ENCODE measurements at regions not wholly inside any gene's neighbourhood (a gene's known extent, or its start where the extent isn't known, plus 50 kb on each side); places are given as distances from the start of the nearest gene placed in this dataset.
"Not testable (repeated sequence)": the region's sequence is repeated elsewhere in the genome, so short reads cannot be mapped to it uniquely, and the experiment has no call there.

GRCh38 chr5:68054638-68055037 lies 160.9 kb upstream of the PIK3R1 start:
- Histone ChIP-seq H3K27ac (ENCODE audit: poor library complexity, severe bottlenecking) (no peak overlapping the region), H3K4me1 (ENCODE audit: insufficient read depth, poor library complexity, severe bottlenecking) (no peaks in the 10 kb centered on the region)
- no peak for DNase-seq (ENCODE audit: low spot score)

GRCh38 chr5:68053202-68053601 lies 162.4 kb upstream of the PIK3R1 start:
- peak; percentile 51; the same call in 2 of the 3 replicates for ATAC-seq (ENCODE audit: low read depth)
- Histone ChIP-seq H3K4me1 (ENCODE audit: insufficient read depth, poor library complexity, severe bottlenecking) (no peaks in the 10 kb centered on the region), H3K36me3 (ENCODE audit: low read depth) (no peaks in the 10 kb centered on the region), H3K4me3 (ENCODE audit: severe bottlenecking) (no peak overlapping the region), H3K27me3 (ENCODE audit: insufficient read depth, poor library complexity, severe bottlenecking) (no peaks in the 10 kb centered on the region), H3K27ac (ENCODE audit: poor library complexity, severe bottlenecking) (no peak overlapping the region), H3K9me3 (ENCODE audit: severe bottlenecking) (no peaks in the 10 kb centered on the region)
- no peak for DNase-seq (ENCODE audit: low spot score)
- no peak for TF ChIP-seq CTCF (IDR thresholded peaks at IDR 0.05; ENCODE audit: poor library complexity, severe bottlenecking)

More at GRCh38 chr5:68054638-68055037, 160.9 kb upstream of the PIK3R1 start:
- no peak for ATAC-seq (ENCODE audit: low read depth)
- Histone ChIP-seq H3K9me3 (ENCODE audit: severe bottlenecking) (no peaks in the 10 kb centered on the region), H3K36me3 (ENCODE audit: low read depth) (no peaks in the 10 kb centered on the region), H3K27me3 (ENCODE audit: insufficient read depth, poor library complexity, severe bottlenecking) (no peaks in the 10 kb centered on the region), H3K4me3 (ENCODE audit: severe bottlenecking) (no peak overlapping the region)
- TF ChIP-seq CTCF (IDR thresholded peaks at IDR 0.05; ENCODE audit: poor library complexity, severe bottlenecking), result no peak

- Histone ChIP-seq H3K4me1 (ENCODE audit: insufficient read depth, poor library complexity, severe bottlenecking) (peaks cover 5% of the 10 kb centered on the region), H3K36me3 (ENCODE audit: low read depth) (no peaks in the 10 kb centered on the region), H3K27ac (ENCODE audit: poor library complexity, severe bottlenecking) (no peak overlapping the region), H3K27me3 (ENCODE audit: insufficient read depth, poor library complexity, severe bottlenecking) (no peaks in the 10 kb centered on the region), H3K9me3 (ENCODE audit: severe bottlenecking) (peaks cover 10% of the 10 kb centered on the region), H3K4me3 (ENCODE audit: severe bottlenecking) (no peak overlapping the region)
- TF ChIP-seq CTCF (IDR thresholded peaks at IDR 0.05; ENCODE audit: poor library complexity, severe bottlenecking), result no peak
- DNase-seq (ENCODE audit: low spot score) (no peak), ATAC-seq (ENCODE audit: low read depth) (no peak)
Measured at GRCh38 chr5:68049053-68049713, 166.4 kb upstream of the PIK3R1 start.

DNA sequence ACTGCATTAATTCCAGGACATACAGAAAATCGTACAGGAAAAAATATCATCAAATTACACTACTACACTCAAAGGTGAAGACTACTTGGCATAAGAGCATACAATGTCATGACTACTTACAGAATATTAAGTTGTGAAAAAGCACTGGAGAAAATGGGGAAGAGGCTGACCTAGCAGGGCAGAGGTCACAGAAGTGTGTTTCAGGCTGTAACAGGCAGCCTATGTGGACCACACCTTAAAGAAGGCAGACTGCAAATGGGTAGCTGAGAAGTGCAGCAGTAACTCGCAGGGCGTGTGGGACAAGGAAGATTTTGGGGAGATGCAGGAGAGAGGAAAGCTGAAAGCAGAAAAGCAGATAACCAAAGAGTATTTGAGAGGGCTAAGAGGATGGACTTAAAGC lies 167.0 kb upstream of the PIK3R1 start:
- peaks cover 10% of the 10 kb centered on the region for H3K9me3 ChIP-seq (ENCODE audit: severe bottlenecking)

DNA sequence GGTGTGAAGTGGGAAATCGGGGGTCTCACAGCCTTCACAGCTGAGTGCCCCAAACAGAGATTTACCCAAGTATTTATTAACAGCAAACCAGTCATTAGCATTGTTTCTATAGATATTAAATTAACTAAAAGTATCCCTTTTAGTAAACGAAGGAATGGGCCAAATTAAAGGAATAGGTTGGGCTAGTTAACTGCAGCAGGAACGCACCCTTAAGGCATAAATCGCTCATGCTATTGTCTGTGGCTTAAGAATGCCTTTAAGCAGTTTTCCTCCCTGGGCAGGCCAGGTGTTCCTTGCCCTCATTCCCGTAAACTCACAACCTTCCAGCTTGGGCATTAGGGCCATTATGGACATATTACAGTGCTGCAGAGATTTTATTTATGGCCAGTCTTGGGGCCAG lies 167.5 kb upstream of the PIK3R1 start:
- H3K9me3 ChIP-seq (ENCODE audit: severe bottlenecking), result peaks cover 10% of the 10 kb centered on the region
- H3K27ac ChIP-seq (ENCODE audit: poor library complexity, severe bottlenecking); DNase-seq (ENCODE audit: low spot score); ATAC-seq (ENCODE audit: low read depth); H3K4me1 ChIP-seq (ENCODE audit: insufficient read depth, poor library complexity, severe bottlenecking); H3K36me3 ChIP-seq (ENCODE audit: low read depth); H3K4me3 ChIP-seq (ENCODE audit: severe bottlenecking); H3K27me3 ChIP-seq (ENCODE audit: insufficient read depth, poor library complexity, severe bottlenecking): not testable (repeated sequence)

More for the DNA sequence above, 167.0 kb upstream of the PIK3R1 start:
- H3K27ac ChIP-seq (ENCODE audit: poor library complexity, severe bottlenecking), result no peak overlapping the region
- no peak for DNase-seq (ENCODE audit: low spot score)
- no peak for TF ChIP-seq CTCF (IDR thresholded peaks at IDR 0.05; ENCODE audit: poor library complexity, severe bottlenecking)
- peaks cover 5% of the 10 kb centered on the region for H3K4me1 ChIP-seq (ENCODE audit: insufficient read depth, poor library complexity, severe bottlenecking)
- ATAC-seq (ENCODE audit: low read depth), result no peak
- no peaks in the 10 kb centered on the region for H3K27me3 ChIP-seq (ENCODE audit: insufficient read depth, poor library complexity, severe bottlenecking)
- H3K4me3 ChIP-seq (ENCODE audit: severe bottlenecking), result no peak overlapping the region
- H3K36me3 ChIP-seq (ENCODE audit: low read depth), result no peaks in the 10 kb centered on the region

Data from RWPE2 (cell line).